A204.1 (cell line): ENCODE measurements at regions not wholly inside any gene's neighbourhood (a gene's known extent, or its start where the extent isn't known, plus 50 kb on each side); places are given as distances from the start of the nearest gene placed in this dataset.
"Not testable (repeated sequence)": the region's sequence is repeated elsewhere in the genome, so short reads cannot be mapped to it uniquely, and the experiment has no call there.

Experiments used
- FAIRE-seq: peaks from 2 replicates; lab custom pipeline; 2012; peaks lifted over from hg19 to GRCh38; lab: Jason Lieb, UNC

DNA sequence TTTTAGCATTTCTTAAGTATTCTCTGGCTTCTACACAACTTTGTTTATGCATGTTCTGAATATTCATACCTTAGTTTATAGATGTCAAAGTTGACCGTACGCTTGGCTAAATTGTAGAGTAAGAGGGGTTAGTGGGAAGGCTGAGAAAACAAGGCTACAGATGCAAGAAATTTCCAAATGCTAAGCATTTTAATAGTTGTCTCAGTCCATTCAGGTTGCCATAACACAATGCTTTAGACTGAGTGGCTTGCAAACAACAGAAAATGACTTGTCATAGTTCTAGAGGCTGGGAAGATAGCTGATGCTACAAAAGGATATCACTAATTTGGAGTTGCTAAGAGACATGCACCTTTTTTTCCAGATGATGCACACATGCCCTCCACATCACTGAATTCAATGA, 53.0 kb upstream of the C1QTNF3 start:
- not testable (repeated sequence) for FAIRE-seq

DNA sequence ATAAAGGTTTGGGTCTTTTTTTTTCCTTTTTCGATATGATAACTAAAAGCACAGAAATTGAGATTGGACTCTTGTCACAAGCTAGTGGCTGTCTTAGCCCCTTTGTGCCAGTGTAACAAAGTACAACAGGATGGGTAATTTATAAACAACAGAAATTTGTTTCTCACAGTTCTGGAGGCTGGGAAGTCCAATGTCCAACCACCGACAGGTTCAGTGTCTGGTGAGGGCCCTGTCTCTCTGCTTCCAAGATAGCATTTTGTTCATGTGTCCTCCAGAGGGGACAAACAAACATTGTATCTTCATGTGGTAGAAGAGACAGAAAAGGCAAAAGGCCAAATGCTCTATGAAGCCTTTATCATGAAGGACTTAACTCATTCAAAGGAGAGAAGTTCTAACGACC, 56.9 kb upstream of the C1QTNF3 start:
- not testable (repeated sequence) for FAIRE-seq

DNA sequence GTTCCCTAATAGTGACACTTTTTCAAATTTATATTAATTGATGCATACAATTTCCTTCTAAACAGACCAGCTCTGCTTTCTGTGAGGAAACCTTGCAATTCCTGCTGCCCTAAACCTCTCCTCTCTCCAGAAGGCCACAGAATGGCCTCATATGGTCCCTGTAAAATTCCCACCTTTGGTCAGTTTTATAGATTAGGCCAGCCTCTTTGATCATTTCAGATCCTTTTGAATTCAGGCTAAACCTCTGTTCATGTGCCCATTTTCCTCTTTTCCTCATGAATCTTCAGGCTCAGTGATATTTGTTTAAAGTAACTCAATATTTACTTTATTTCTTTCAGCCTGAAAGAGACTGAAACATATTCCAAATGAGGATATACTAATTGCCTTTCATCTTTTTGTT, 58.6 kb upstream of the C1QTNF3 start:
- FAIRE-seq: not testable (repeated sequence)

DNA sequence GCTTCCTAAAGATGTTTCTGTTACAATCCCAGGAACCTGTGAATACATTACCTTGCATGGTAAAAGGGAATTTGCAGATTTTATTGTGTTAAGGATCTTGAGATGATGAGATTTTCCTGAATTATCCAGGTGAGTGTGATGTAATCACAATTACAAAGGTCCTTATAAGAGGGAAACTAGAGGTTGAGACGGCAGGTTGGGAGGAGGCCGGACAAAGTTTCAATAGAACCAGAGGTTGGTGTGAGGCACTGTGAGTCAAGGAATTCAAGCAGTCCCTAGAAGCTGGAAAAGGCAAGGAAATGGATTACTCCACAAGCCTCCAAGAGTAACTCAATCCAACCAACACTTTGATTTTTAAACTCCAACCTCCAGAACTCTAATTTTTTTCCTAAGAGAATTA, 65.9 kb upstream of the C1QTNF3 start:
- FAIRE-seq: not testable (repeated sequence)

DNA sequence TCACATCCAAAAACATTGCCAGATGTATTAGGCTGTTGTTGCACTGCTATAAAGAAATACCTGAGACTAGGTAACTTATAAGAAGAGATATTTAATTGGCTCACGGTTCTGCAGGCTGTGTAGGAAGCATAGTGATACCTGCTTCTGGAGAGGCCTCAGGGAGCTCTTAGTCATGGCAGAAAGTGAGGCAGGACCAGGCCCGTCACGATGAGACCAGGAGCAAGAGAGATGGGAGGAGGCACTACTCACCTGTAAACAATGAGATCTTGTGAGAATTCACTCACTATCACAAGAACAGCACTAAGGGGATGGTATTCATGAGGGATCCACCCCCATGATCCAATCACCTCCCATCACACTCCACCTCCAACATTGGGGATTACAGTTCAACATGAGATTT, 81.3 kb upstream of the C1QTNF3 start:
- not testable (repeated sequence) for FAIRE-seq

DNA sequence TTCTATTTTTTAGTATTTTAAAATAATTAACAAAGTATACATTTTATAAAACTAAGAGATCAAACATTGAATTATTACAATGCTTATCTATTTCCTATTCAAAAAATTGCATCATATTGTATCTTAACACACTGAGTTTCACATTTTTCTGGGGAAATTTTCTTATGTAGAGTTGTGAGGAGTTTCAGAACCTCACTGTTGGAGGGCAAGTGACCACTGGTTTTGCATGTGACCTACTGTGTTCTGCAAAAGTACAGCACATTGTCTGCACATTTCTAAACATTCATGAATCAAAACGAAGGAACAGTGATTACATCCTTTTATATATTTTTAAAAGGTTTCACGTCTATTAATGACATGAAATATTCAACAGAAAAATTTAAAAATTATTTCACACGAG, 82.3 kb upstream of the C1QTNF3 start:
- FAIRE-seq: not testable (repeated sequence)

DNA sequence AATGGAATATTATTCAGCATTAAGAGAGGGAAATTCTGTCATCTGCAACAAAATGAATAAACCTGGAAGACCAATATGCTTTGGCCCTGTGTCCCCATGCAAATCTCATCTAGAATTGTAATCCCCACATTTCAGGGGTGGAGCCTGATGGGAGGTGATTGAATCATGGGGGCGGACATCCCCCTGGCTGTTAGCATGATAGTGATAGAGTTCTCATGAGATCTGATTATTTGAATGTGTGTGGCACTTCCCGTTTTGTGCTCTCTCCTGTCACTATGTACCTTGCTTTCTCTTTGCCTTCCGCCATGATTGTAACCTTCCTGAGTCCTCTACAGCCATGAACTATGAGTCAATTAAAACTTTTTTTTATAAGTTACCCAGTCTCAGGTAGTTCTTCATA, 83.7 kb upstream of the C1QTNF3 start:
- not testable (repeated sequence) for FAIRE-seq

DNA sequence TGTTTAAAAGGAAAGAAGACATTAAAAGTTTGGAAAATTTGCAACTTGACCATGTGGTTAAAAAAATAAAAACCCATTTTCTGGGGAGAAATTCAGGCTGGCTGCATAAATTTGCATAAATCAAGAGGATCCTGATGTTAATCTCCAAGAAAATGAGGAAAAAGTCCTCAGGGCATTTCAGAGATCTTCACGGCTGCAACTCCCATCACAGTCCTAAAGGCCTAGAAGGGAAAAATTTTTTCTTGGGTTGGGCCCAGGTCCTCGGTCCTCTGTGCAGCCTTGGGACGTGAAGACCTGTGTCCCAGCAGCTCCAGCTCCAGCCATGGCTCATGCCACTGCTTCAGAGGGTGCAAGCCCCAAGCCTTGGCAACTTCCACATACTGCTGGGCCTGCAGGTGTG, 84.8 kb upstream of the C1QTNF3 start:
- FAIRE-seq: not testable (repeated sequence)

DNA sequence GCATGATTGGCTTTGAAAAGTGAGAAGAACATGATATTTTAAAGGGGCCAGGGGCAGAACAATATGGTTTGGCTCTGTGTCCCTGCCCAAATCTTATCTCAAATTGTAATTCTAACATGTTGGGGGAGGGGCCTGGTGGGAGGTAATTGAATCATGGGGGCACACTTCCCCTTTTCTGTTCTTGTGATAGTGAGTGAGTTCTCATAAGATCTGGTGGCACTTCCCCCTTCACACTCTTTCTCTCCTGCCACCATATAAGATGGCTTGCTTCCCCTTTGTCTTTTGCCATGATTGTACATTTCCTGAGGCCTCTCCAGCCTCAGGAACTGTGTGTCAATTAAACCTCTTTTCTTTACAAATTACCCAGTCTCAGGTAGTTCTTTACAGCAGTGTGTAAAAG, 85.9 kb upstream of the C1QTNF3 start:
- FAIRE-seq: not testable (repeated sequence)

DNA sequence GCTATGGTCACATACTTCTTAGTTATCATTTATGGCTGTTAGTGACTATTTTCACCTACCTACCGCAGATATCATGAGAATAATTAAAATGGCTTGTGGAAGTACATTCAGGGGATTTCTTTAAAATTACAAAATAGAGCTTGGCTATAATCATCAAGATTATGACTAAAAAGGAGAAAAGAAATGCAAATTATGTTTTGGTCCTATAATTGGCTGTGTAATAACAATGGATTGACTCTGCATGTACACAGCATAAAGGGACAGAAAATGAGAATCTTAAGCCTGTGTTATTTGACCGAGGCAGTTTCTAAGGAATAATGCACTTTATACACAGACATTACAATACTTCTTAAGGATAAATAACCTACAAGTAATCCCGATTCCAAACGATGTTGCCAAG, 112.0 kb upstream of the C1QTNF3 start:
- FAIRE-seq: not testable (repeated sequence)

DNA sequence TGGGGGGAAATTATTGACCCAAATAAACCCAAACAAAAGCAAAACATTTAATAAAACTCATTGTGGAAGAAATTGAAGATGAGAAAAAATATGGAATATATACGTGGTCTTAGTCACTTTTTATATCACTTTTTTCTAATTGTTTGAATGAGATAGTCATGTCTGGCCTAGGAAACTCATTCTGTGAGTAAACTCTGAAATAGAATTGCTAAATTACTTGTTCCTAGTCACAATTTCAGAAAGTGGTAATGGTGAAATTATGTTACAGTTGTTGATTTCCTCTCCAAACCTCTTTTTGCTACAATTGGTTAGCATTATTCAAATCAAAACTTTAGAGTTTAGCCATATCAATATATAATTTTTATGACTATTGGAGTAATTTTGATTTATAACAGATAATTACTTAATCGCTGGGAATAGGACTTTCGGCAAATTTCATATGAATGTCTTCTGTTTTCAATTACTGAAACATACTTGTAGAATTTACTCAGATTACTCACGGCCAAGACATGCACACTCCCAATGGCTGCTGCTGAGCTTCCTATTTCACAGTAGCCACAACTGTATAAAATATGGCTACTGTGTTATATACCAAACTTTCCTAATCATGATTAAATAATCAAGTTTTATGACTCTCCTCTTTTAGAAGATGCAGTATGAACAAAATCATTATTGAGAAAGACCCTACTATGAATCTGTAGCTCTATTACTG, 113.8 kb upstream of the C1QTNF3 start:
- not testable (repeated sequence) for FAIRE-seq

DNA sequence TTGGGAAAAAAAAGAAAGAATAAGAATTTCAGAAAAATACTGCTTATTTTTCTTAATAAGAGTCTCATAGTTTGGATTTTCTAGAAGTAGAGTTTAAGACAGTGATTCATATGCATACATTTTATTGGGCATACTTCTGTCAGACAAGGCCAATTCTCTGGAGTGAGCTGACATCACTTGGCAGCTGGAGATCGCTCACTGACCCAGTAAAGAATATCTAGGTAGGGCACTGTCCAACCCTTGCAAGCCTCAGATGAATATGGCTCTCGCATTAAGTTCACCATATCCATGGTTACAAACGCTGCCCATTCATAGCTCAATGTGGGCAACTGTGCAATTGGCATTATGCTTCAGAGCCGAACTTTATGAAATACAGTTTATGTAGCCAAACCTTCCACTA, 117.9 kb upstream of the C1QTNF3 start:
- not testable (repeated sequence) for FAIRE-seq

DNA sequence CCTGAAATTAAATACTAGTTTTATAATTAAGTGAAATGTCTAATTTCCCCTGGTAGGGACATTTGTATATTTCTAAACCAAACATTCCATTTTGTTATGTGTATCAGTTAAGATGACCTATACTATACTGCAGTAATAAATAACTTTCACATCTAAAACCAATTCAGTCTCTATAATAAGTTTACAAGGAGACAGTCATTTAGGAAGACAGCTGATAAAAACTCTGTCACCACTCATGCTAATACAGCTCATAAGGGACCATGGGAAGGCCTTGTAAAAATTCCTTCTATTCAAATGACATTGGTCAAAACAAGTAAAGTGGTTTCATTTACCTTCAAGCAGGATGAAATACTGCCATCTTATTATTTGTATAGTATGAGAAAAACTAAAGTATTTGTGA, 128.4 kb upstream of the C1QTNF3 start:
- FAIRE-seq: not testable (repeated sequence)

DNA sequence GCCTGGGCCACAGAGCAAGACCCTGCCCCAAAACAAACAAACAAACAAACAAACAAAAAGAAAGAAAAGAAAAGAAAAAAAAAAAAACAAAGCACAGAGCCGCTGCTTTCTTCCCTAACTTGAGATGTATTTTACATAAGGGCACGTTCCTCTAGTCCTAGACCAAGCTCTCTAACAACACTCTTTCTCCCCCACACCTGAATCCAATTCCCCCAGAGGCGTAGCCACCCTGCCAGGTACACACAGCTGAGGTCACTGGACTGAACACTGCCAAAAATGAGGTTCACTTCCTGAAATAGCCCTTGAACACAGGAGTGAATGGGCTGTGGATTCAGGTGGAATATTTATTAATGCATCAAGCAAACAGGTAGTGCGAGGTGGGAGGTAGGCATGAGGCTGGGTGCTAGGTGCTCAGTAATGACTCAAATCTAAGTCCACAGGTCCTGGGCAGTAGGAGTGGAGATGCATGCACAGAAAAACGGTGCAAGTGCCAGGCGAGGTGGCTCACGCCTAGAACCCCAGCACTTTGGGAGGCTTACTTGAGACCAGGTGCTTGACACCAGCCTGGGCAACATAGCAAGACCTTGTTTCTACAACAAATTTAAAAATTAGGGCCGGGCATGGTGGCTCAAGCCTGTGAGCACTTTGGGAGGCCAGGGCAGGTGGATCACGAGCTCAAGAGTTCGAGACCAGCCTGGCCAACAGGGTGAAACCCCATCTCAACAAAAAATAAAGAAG, 136.6 kb upstream of the C1QTNF3 start:
- not testable (repeated sequence) for FAIRE-seq

DNA sequence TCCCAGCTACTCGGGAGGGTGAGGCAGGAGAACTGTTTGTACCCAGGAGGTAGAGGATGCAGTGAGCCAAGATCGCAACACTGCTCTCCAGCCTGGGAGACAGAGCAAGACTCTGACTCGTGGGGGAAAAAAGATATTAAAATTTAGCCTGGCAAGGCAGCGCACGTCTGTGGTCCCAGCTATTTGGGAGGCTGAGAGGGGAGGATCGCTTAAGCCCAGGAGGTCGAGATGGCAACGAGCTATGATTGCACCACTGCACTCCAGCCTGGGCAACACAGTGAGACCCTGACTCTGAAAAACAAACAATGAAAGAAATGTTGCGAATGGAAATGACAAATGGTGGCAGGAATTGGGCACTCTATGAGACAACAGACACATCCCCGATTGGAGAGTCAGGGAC, 137.2 kb upstream of the C1QTNF3 start:
- FAIRE-seq: not testable (repeated sequence)

DNA sequence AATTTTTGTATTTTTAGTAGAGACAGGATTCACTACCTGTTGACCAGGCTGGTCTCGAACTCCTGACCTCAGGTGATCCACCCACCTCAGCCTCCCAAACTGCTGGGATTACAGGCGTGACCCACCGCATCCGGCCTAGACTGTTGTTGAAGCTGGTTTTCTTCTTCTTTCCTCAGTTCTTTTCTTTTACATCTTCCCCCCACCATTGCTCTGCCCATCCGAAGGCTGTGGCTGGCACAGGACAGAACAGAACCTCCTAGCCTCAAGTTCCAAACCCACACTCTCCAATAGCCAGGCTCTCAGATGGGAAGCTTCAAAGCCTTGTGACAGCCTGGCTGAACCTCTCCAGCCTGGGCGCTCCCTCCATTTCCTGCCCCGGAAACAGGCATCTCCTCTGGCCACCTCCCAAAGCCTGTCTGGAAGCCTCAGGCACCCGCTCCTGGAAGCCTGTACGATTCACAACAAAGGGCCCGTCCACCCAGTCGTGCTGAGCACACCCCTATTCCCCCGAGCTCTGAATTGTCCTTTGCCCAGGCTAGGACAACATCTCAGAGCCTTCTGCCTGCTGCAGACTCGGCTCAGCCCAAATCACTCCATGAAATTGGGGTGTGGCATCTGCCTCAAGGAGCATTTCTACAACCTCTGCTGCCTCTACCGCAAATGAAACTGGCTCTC, 138.1 kb upstream of the C1QTNF3 start:
- FAIRE-seq: not testable (repeated sequence)

DNA sequence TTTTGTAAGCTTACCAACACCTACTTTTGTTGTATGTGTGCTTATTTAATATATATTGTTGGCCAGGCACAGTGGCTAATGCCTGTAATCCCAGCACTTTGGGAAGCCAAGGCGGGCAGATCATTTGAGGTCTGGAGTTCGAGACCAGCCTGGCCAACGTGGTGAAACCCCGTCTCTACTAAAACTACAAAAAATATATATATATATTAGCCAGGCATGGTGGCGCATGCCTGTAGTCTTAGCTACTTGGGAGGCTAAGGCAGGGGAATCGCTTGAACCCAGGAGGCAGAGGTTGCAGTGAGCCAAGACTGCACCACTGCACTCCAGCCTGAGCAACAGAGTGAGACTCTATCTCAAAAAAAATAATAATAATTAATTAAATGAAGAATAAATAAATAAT, 142.0 kb upstream of the C1QTNF3 start:
- not testable (repeated sequence) for FAIRE-seq

DNA sequence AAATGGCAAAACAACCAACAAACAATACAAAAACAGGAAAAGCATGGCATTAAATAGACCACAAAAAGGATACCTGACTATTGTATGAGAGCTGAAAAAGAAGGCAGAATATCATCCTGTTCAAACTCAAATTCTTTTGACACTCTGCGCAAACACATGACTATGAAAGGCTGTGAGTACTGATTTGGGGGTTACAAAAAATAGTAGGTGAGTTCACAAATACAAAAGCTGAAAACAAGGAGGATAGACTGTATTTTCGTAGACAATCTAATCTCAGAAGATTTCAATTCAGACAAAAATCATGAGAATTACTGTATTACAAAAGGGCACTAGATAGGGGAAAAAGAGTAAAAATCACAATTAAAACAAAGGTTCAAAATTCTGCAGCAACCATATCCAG, 142.6 kb upstream of the C1QTNF3 start:
- FAIRE-seq: not testable (repeated sequence)

DNA sequence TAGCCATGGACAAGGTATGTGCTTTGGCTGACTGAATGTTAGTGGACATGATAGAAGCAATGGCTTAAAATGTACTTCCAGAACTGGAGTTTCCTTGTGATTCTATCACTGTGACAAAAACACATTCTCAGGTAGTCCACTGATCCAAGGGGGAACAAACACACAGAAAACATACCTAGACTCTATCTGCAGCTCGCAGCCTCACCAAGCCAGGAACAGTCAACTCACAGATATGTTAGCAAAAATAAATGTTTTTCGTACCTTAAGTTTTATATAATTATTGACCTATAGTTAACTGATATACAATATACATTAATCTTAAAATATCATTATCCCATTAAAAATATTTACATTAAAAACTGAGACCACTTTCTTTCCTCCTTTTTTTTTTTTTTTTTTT, 143.1 kb upstream of the C1QTNF3 start:
- FAIRE-seq: not testable (repeated sequence)

DNA sequence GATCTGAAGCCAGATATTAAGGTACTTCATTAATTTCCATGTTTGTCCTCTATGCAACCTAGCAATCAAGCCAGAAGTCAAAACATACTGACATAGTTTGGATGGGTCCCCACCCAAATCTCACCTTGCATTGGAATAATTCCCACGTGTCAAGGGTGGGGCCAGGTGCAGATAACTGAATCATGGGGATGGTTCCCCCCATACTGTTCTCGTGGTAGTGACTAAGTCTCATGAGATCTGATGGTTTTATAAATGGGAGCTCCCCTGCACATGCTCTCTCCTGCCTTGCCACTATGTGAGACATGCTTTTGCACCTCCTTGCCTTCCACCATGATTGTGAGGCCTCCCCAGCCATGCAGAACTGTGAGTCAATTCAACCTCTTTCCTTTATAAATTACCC, 143.9 kb upstream of the C1QTNF3 start:
- not testable (repeated sequence) for FAIRE-seq

DNA sequence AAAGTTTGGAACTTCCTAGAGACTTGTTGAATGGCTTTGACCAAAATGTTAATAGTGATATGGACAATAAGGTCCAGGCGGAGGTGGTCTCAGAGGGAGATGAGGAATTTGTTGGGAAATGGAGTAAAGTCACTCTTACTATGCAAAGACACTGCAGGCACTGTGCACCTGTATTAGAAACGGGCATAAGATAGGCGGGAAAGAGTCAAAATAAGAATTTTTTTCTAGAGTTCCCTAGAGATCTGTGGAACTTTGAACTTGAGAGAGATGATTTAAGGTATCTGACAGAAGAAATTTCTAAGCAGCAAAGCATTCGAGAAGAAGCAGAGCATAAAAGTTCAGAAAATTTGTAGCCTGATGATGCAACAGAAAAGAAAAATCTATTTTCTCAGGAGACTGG, 144.4 kb upstream of the C1QTNF3 start:
- not testable (repeated sequence) for FAIRE-seq

DNA sequence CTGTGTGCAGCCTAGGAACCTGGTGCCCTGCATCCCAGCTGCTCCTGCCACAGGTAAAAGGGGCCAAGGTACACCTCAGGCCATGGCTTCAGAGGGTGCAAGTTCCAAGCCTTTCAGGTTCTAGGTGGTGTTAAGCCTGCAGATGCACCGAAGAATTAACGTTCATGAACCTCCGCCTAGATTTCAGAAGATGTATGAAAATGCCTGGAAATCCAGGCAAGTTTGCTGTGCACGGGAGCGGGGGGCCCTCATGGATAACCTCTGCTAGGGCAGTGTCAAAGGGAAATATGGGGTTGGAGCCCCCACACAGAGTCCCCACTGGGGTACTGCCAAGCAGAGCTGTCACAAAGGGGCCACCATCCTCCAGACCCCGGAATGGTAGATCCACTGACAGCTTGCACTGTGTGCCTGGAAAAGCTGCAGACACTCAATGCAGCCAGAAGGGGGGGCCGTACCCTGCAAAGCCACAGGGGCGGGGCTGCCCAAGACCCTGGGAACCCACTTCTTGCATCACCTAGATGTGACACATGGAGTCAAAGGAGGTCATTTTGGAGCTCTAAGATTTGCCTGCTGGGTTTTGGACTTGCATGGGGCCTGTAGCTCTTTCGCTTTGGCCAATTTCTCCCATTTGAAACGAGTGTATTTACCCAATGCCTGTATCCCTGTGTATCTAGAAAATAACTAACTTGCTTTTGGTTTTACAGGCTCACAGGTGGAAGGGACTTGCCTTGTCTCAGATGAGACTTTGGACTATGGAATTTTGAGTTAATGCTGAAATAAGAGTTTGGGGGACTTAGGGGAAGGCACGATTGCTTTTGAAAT, 145.2 kb upstream of the C1QTNF3 start:
- not testable (repeated sequence) for FAIRE-seq
